ENCODE measurements at regions not wholly inside any gene's neighbourhood (a gene's known extent, or its start where the extent isn't known, plus 50 kb on each side); places are given as distances from the start of the nearest gene placed in this dataset.

DNA sequence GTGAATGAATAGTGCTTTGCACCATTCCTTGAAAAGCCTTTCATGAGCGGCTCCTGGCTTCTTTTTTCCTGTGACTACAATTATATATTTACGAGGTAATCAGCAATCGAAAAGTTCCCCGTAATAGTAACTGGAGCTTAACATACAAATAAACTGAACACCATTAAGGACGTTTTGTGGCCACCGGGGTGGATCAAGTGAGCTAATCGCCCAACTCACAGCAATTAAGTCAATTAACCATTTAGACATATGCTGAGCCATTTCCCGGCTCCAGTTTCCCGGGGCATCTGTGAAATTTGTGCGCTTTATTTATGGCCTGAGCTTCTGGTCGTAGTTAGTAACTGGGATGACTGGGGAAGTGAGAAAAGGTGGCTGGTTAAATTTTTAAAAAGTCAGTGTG, 465.2 kb downstream of the MIAT start:
- TF ChIP-seq POLR2A (IDR thresholded peaks at IDR 0.05), result no peak
- TF ChIP-seq, protein P1, sequence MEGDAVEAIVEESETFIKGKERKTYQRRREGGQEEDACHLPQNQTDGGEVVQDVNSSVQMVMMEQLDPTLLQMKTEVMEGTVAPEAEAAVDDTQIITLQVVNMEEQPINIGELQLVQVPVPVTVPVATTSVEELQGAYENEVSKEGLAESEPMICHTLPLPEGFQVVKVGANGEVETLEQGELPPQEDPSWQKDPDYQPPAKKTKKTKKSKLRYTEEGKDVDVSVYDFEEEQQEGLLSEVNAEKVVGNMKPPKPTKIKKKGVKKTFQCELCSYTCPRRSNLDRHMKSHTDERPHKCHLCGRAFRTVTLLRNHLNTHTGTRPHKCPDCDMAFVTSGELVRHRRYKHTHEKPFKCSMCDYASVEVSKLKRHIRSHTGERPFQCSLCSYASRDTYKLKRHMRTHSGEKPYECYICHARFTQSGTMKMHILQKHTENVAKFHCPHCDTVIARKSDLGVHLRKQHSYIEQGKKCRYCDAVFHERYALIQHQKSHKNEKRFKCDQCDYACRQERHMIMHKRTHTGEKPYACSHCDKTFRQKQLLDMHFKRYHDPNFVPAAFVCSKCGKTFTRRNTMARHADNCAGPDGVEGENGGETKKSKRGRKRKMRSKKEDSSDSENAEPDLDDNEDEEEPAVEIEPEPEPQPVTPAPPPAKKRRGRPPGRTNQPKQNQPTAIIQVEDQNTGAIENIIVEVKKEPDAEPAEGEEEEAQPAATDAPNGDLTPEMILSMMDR (IDR thresholded peaks at IDR 0.05), result no peak

All from Peyer's patch (tissue), 4 donors.